ENCODE measurements at regions not wholly inside any gene's neighbourhood (a gene's known extent, or its start where the extent isn't known, plus 50 kb on each side); places are given as distances from the start of the nearest gene placed in this dataset.

GRCh38 chr18:11284811-11285210 is 135.4 kb upstream of the PIEZO2 start:
- no peak overlapping the region for H3K4me3 ChIP-seq (ENCODE audit: low read depth, low read length)
- no peak for TF ChIP-seq CTCF (IDR thresholded peaks at IDR 0.05; ENCODE audit: low read depth, low read length)

GRCh38 chr18:11284349-11284748 is 135.0 kb upstream of the PIEZO2 start:
- no peak overlapping the region for H3K4me3 ChIP-seq (ENCODE audit: low read depth, low read length)
- no peak for TF ChIP-seq CTCF (IDR thresholded peaks at IDR 0.05; ENCODE audit: low read depth, low read length)

GRCh38 chr18:11283479-11284161 is 134.3 kb upstream of the PIEZO2 start:
- no peak for TF ChIP-seq CTCF (IDR thresholded peaks at IDR 0.05; ENCODE audit: low read depth, low read length)

GRCh38 chr18:11279461-11279860 is 130.1 kb upstream of the PIEZO2 start:
- TF ChIP-seq CTCF (IDR thresholded peaks at IDR 0.05; ENCODE audit: low read depth, low read length): no peak
- H3K4me3 ChIP-seq (ENCODE audit: low read depth, low read length): no peak overlapping the region

More at GRCh38 chr18:11283479-11284161, 134.3 kb upstream of the PIEZO2 start:
- H3K4me3 ChIP-seq (ENCODE audit: low read depth, low read length): no peak overlapping the region

GRCh38 chr18:11276678-11277077 is 127.3 kb upstream of the PIEZO2 start:
- no peak overlapping the region for H3K4me3 ChIP-seq (ENCODE audit: low read depth, low read length)
- TF ChIP-seq CTCF (IDR thresholded peaks at IDR 0.05; ENCODE audit: low read depth, low read length): no peak

GRCh38 chr18:11274144-11274794 is 124.9 kb upstream of the PIEZO2 start:
- H3K4me3 ChIP-seq (ENCODE audit: low read depth, low read length): no peak overlapping the region
- TF ChIP-seq CTCF (IDR thresholded peaks at IDR 0.05; ENCODE audit: low read depth, low read length): no peak

- no peak for TF ChIP-seq CTCF (IDR thresholded peaks at IDR 0.05; ENCODE audit: low read depth, low read length)
These were observed 123.1 kb upstream of the PIEZO2 start for GRCh38 chr18:11272516-11272915.

More at GRCh38 chr18:11272516-11272915, 123.1 kb upstream of the PIEZO2 start:
- H3K4me3 ChIP-seq (ENCODE audit: low read depth, low read length): no peak overlapping the region
